Suprapubic skin (tissue), 4 donors: ENCODE measurements at regions not wholly inside any gene's neighbourhood (a gene's known extent, or its start where the extent isn't known, plus 50 kb on each side); places are given as distances from the start of the nearest gene placed in this dataset.

Source experiments
- EP300 ChIP-seq: sonication (generic); formaldehyde crosslinking; IDR thresholded peaks from one replicate; pipeline ENCODE4 v1.6.1; 2017; ENCODE audit warnings: antibody characterized with exemption
- POLR2A ChIP-seq, 2 donors: fragments of 450-650 bp; IDR thresholded peaks; one replicate each; pipeline ENCODE4 v1.6.1; 2017; ENCODE audit warnings: antibody characterized with exemption in 2 of 2, mild to moderate bottlenecking in 2 of 2, moderate library complexity in 2 of 2
- POLR2AphosphoS5 ChIP-seq, 3 donors: sonication (generic); formaldehyde crosslinking; IDR thresholded peaks; one replicate each; pipeline ENCODE4 v1.6.1; 2017; ENCODE audit warnings: antibody characterized with exemption in 3 of 3
- TF ChIP-seq, protein P1 (sequence below), 2 donors: fragments of 200-600 bp in 1 of 2; fragments of 450-650 bp in 1 of 2; sonication (generic) in 1 of 2; IDR thresholded peaks; one replicate each; pipeline ENCODE4 v1.5.1; 2016 to 2019; ENCODE audit warnings: antibody characterized with exemption in 2 of 2, mild to moderate bottlenecking in 1 of 2, moderate library complexity in 1 of 2

DNA sequence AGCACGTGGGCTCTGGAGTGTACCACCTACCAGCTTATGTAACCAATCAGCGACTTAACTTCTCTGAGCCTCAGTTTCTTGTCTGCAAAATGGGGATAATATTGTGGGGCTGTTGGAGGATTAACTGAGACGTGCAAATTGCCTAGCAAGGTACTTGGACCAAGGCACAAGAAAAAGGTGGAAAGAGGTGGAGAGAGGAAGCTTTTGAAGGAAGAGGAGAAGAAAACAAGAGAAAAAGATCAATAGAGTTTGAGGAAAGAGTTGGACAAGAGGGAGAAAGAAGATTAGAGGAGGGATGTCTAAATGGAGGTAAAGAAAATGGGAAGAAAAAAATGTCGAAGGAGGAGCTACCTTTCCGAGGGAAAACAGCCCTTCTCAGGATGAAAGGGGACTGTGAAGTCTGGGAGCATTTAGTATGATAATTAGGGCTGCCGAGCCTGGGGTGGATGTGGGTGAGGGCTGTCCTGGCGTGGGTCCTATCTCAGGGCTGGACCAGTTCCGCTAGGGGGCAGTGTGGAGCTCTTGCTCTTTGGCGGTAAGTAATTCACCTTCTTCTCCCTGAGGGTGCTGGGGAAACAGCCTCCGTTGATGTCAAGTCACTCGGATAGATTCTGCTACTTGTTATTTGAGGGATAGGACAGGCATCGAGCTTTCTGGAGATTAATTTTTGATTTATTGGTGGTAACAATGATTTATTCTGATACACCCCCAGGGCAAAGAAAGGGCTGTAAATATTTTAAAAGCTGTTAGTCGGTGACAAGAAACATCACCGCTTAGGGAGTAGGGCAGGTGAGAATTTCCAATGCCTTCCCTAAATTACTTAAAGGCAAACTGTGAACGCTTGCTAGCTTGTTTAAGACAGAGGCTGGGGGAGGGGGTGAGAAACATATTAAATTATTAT lies 79.0 kb upstream of the NFASC start:
- TF ChIP-seq, protein P1, sequence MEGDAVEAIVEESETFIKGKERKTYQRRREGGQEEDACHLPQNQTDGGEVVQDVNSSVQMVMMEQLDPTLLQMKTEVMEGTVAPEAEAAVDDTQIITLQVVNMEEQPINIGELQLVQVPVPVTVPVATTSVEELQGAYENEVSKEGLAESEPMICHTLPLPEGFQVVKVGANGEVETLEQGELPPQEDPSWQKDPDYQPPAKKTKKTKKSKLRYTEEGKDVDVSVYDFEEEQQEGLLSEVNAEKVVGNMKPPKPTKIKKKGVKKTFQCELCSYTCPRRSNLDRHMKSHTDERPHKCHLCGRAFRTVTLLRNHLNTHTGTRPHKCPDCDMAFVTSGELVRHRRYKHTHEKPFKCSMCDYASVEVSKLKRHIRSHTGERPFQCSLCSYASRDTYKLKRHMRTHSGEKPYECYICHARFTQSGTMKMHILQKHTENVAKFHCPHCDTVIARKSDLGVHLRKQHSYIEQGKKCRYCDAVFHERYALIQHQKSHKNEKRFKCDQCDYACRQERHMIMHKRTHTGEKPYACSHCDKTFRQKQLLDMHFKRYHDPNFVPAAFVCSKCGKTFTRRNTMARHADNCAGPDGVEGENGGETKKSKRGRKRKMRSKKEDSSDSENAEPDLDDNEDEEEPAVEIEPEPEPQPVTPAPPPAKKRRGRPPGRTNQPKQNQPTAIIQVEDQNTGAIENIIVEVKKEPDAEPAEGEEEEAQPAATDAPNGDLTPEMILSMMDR (IDR thresholded peaks at IDR 0.05) = peak in 1 of 2 donors; percentile 80
- TF ChIP-seq POLR2AphosphoS5 (IDR thresholded peaks at IDR 0.05) (no peak), EP300 (no peak), POLR2A (IDR thresholded peaks at IDR 0.05) (no peak)
